ENCODE measurements at regions not wholly inside any gene's neighbourhood (a gene's known extent, or its start where the extent isn't known, plus 50 kb on each side); places are given as distances from the start of the nearest gene placed in this dataset.

DNA sequence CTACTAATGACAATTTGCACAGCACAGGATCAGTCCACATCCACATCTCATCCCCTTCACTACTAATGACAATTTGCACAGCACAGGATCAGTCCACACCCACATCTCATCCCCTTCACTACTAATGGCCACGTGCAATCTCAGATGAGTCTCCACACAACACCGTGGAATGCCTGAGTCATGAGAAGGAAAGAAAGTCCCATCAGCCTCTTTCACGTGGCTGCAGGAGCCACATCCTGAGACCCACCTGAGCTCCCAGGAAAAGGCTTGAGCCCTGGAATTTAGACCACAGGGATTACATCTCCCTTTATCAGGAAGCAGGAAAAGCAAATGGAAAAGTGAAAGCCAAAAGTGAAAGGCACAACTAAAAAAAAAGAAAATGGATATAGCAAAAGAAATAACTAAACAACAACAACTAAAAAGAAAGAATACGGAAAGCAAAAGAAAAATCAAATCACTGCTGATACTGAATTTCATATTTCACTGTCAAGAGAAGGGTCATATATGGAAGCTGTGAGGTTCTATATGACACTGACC, 1300.5 kb downstream of the TMEM121 start:
- peaks cover 35% of the 10 kb centered on the region for H3K27me3 Mint-ChIP-seq (ENCODE audit: low read depth)
- no peak overlapping the region for H3K27ac Mint-ChIP-seq
- no peaks in the 10 kb centered on the region for H3K9me3 Mint-ChIP-seq (ENCODE audit: insufficient read depth)
- ATAC-seq = no peak
- H3K4me3 Mint-ChIP-seq = no peak overlapping the region
- H3K36me3 Mint-ChIP-seq (ENCODE audit: low read depth) = no peaks in the 10 kb centered on the region
- no peak for DNase-seq
- H3K4me1 Mint-ChIP-seq (ENCODE audit: low read depth) = no peaks in the 10 kb centered on the region
- CTCF ChIA-PET = interaction anchor here (2.0 to 2.8 kb wide), 2 partner anchors 37 to 46 kb away, joined by 6 to 13 read pairs; no protein-coding TSS in a partner anchor
- POLR2A ChIA-PET = no interaction called here

DNA sequence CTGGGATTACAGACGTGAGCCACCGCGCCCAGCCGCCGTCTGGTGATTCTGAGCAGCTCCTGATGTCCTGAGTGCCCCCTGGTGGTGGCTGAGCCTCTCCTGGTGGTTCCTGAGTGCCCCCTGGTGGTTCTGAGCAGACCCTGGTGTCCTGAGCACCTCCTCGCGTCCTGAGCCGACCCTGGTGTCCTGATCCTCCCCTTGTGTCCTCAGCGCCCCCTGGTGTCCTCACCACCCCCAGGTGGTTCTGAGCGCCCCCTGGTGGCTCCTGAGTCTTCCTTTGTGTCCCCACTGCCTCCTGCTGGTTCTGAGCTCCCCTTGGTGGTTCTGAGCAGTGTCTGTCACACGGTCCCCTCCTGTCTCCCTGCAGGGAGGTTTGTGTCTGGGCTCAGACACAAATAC, 1304.9 kb downstream of the TMEM121 start:
- ChIA-PET CTCF (interaction anchor here (0.7 to 3.8 kb wide), 39 partner anchors 10 to 414 kb away, joined by 3 to 110 read pairs (median 6); no protein-coding TSS in a partner anchor), POLR2A (interaction anchor here (1.5 kb wide), 1 partner anchor 42 kb away, joined by 3 read pairs; no protein-coding TSS in a partner anchor)
- no peak overlapping the region for H3K27ac Mint-ChIP-seq
- no peak overlapping the region for H3K4me3 Mint-ChIP-seq
- DNase-seq (peak; percentile 70), ATAC-seq (peak; percentile 48)
- no peaks in the 10 kb centered on the region for H3K36me3 Mint-ChIP-seq (ENCODE audit: low read depth)
- H3K4me1 Mint-ChIP-seq (ENCODE audit: low read depth) = no peaks in the 10 kb centered on the region
- H3K27me3 Mint-ChIP-seq (ENCODE audit: low read depth) = peaks cover 39% of the 10 kb centered on the region
- H3K9me3 Mint-ChIP-seq (ENCODE audit: insufficient read depth) = no peaks in the 10 kb centered on the region

DNA sequence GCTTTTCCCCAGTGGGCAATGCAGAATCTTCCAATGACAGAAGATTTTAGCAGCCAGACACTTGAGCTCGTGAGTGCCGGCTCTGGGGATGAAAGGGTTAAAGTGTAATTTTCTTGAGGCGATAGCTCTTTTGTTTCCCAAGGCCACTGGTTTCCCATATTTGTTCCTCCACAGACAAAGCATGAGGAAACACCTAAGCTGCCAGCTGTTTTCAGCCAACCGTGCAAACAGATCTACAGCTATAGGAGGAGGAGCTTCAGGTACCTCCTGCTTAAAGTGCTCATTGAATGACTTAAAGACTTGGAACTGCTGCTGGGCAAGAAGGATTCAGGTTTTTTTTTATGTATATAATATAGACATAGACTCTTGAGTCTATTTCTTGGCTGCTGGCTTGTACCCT, 1311.5 kb downstream of the TMEM121 start:
- Mint-ChIP-seq H3K27ac (no peak overlapping the region), H3K27me3 (ENCODE audit: low read depth) (peaks cover 23% of the 10 kb centered on the region), H3K36me3 (ENCODE audit: low read depth) (no peaks in the 10 kb centered on the region), H3K4me3 (no peak overlapping the region), H3K9me3 (ENCODE audit: insufficient read depth) (no peaks in the 10 kb centered on the region), H3K4me1 (ENCODE audit: low read depth) (peaks cover 3% of the 10 kb centered on the region)
- DNase-seq = no peak
- POLR2A ChIA-PET = no interaction called here
- no peak for ATAC-seq
- CTCF ChIA-PET = interaction anchor here (0.9 to 10.7 kb wide), 5 partner anchors 12 to 119 kb away, joined by 3 to 193 read pairs (median 5); no protein-coding TSS in a partner anchor

- DNase-seq (no peak), ATAC-seq (no peak)
- Mint-ChIP-seq H3K9me3 (ENCODE audit: insufficient read depth) (no peaks in the 10 kb centered on the region), H3K27ac (no peak overlapping the region), H3K4me1 (ENCODE audit: low read depth) (peaks cover 12% of the 10 kb centered on the region), H3K27me3 (ENCODE audit: low read depth) (peaks cover 13% of the 10 kb centered on the region), H3K36me3 (ENCODE audit: low read depth) (no peaks in the 10 kb centered on the region), H3K4me3 (no peak overlapping the region)
- ChIA-PET POLR2A (interaction anchor here (0.8 kb wide), 1 partner anchor 9 kb away, joined by 3 read pairs; no protein-coding TSS in a partner anchor), CTCF (interaction anchor here (0.7 to 10.7 kb wide), 4 partner anchors 7 to 345 kb away, joined by 3 to 193 read pairs (median 60); no protein-coding TSS in a partner anchor)
These were observed 1312.8 kb downstream of the TMEM121 start for GRCh38 chr14:106838991-106839769.

GRCh38 chr14:106840258-106840657, 1313.9 kb downstream of the TMEM121 start:
- CTCF ChIA-PET = interaction anchor here (0.7 to 10.7 kb wide), 8 partner anchors 8 to 346 kb away, joined by 3 to 193 read pairs (median 8); no protein-coding TSS in a partner anchor

GRCh38 chr14:106840991-106841390, 1314.6 kb downstream of the TMEM121 start:
- no peak for DNase-seq
- no peak for ATAC-seq
- ChIA-PET POLR2A (no interaction called here), CTCF (interaction anchor here (0.8 to 10.7 kb wide), 9 partner anchors 9 to 178 kb away, joined by 3 to 193 read pairs (median 6); no protein-coding TSS in a partner anchor)
- H3K27ac Mint-ChIP-seq = no peak overlapping the region
- no peaks in the 10 kb centered on the region for H3K36me3 Mint-ChIP-seq (ENCODE audit: low read depth)
- peaks cover 6% of the 10 kb centered on the region for H3K27me3 Mint-ChIP-seq (ENCODE audit: low read depth)
- peaks cover 23% of the 10 kb centered on the region for H3K4me1 Mint-ChIP-seq (ENCODE audit: low read depth)
- no peak overlapping the region for H3K4me3 Mint-ChIP-seq
- no peaks in the 10 kb centered on the region for H3K9me3 Mint-ChIP-seq (ENCODE audit: insufficient read depth)

More at GRCh38 chr14:106840258-106840657, 1313.9 kb downstream of the TMEM121 start:
- POLR2A ChIA-PET = no interaction called here
- Mint-ChIP-seq H3K27me3 (ENCODE audit: low read depth) (peaks cover 6% of the 10 kb centered on the region), H3K27ac (no peak overlapping the region), H3K4me3 (no peak overlapping the region), H3K36me3 (ENCODE audit: low read depth) (no peaks in the 10 kb centered on the region), H3K4me1 (ENCODE audit: low read depth) (peaks cover 19% of the 10 kb centered on the region), H3K9me3 (ENCODE audit: insufficient read depth) (no peaks in the 10 kb centered on the region)
- ATAC-seq (peak; percentile 38), DNase-seq (peak; percentile 59)

DNA sequence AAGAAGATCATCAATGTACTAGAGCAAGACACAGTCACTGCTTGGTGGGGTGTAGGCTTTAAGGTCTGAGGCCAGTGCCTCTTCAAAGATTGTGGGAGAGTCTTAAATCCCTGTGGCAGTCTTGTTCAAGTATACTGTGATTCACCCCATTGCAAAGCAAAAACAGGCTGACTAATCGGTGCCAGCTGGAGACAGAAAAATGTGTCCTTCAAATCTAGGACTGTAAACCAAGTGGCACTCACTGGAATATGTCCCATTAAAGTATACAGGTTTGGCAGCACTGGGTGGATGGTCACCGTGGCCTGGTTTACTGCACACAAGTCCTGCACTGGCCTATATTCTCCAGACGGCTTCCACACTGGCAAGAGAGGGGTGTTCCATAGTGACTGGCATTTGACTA, 1315.3 kb downstream of the TMEM121 start:
- Mint-ChIP-seq H3K27ac (no peak overlapping the region), H3K36me3 (ENCODE audit: low read depth) (no peaks in the 10 kb centered on the region), H3K4me3 (no peak overlapping the region), H3K27me3 (ENCODE audit: low read depth) (peaks cover 5% of the 10 kb centered on the region), H3K9me3 (ENCODE audit: insufficient read depth) (no peaks in the 10 kb centered on the region), H3K4me1 (ENCODE audit: low read depth) (peaks cover 30% of the 10 kb centered on the region)
- ChIA-PET CTCF (interaction anchor here (0.8 to 10.7 kb wide), 8 partner anchors 10 to 179 kb away, joined by 3 to 193 read pairs (median 6); no protein-coding TSS in a partner anchor), POLR2A (no interaction called here)
- DNase-seq (no peak), ATAC-seq (no peak)

GRCh38 chr14:106842687-106843086, 1316.3 kb downstream of the TMEM121 start:
- Mint-ChIP-seq H3K4me3 (no peak overlapping the region), H3K27me3 (ENCODE audit: low read depth) (peaks cover 6% of the 10 kb centered on the region), H3K9me3 (ENCODE audit: insufficient read depth) (no peaks in the 10 kb centered on the region), H3K36me3 (ENCODE audit: low read depth) (no peaks in the 10 kb centered on the region), H3K4me1 (ENCODE audit: low read depth) (peaks cover 30% of the 10 kb centered on the region), H3K27ac (no peak overlapping the region)
- ATAC-seq (no peak), DNase-seq (no peak)
- CTCF ChIA-PET = interaction anchor here (1.2 to 10.7 kb wide), 4 partner anchors 11 to 52 kb away, joined by 4 to 193 read pairs (median 58); no protein-coding TSS in a partner anchor
- POLR2A ChIA-PET = no interaction called here

GRCh38 chr14:106843386-106843785, 1317.0 kb downstream of the TMEM121 start:
- POLR2A ChIA-PET = no interaction called here
- no peaks in the 10 kb centered on the region for H3K36me3 Mint-ChIP-seq (ENCODE audit: low read depth)

GRCh38 chr14:106843951-106844483, 1317.6 kb downstream of the TMEM121 start:
- no peaks in the 10 kb centered on the region for H3K36me3 Mint-ChIP-seq (ENCODE audit: low read depth)
- DNase-seq (peak; percentile 55), ATAC-seq (peak; percentile 31)
- H3K27ac Mint-ChIP-seq = peak overlapping the region; percentile 86
- H3K27me3 Mint-ChIP-seq (ENCODE audit: low read depth) = peaks cover 9% of the 10 kb centered on the region
- H3K4me3 Mint-ChIP-seq = peak overlapping the region; percentile 89
- CTCF ChIA-PET = interaction anchor here (1.0 to 10.7 kb wide), 8 partner anchors 12 to 152 kb away, joined by 3 to 193 read pairs (median 6); no protein-coding TSS in a partner anchor
- POLR2A ChIA-PET = interaction anchor here (1.3 kb wide), 1 partner anchor 28 kb away, joined by 4 read pairs; no protein-coding TSS in a partner anchor
- H3K4me1 Mint-ChIP-seq (ENCODE audit: low read depth) = peaks cover 35% of the 10 kb centered on the region
- H3K9me3 Mint-ChIP-seq (ENCODE audit: insufficient read depth) = no peaks in the 10 kb centered on the region

More at GRCh38 chr14:106843386-106843785, 1317.0 kb downstream of the TMEM121 start:
- DNase-seq (no peak), ATAC-seq (no peak)
- H3K4me1 Mint-ChIP-seq (ENCODE audit: low read depth) = peaks cover 34% of the 10 kb centered on the region
- peaks cover 9% of the 10 kb centered on the region for H3K27me3 Mint-ChIP-seq (ENCODE audit: low read depth)
- H3K4me3 Mint-ChIP-seq = peak overlapping the region; percentile 89
- H3K9me3 Mint-ChIP-seq (ENCODE audit: insufficient read depth) = no peaks in the 10 kb centered on the region
- H3K27ac Mint-ChIP-seq = peak overlapping the region; percentile 33
- CTCF ChIA-PET = interaction anchor here (1.0 to 10.7 kb wide), 8 partner anchors 11 to 152 kb away, joined by 3 to 193 read pairs (median 6); no protein-coding TSS in a partner anchor

DNA sequence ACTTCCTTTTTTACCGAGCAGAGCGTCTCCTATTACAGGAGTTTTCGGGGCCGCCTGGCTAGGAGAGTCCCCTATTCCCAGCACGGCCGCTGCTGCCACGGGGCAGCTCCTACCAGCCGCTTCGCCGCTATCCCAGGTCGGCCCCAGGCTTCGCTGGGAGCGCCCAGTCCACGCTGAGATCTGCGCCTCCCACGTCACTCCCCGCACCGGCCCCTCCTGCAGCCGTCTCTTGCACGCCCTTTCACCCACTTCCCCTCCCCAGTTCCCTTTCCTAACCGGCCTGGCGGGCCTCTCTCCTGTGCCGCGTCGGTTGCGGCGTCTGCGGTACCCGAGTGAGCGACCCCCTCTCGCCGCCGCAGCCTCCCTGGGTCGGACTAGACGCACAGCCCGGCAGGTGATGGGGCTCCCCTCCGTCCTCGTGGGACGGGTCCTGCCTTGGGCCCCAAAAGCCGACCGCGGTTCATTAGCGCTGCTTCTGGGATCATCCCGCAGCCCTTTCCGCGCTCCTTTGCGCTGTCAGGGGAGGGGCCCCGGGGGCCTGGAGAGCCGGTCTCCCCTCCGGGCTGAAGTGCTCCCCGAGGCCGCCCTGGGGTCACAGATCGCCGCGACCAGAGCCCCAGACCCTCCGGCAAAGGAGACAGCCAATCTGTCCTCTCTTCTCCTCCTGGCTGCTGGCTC, 1318.4 kb downstream of the TMEM121 start:
- H3K4me3 Mint-ChIP-seq = peak overlapping the region; percentile 89
- no peaks in the 10 kb centered on the region for H3K36me3 Mint-ChIP-seq (ENCODE audit: low read depth)
- no peaks in the 10 kb centered on the region for H3K9me3 Mint-ChIP-seq (ENCODE audit: insufficient read depth)
- peaks cover 9% of the 10 kb centered on the region for H3K27me3 Mint-ChIP-seq (ENCODE audit: low read depth)
- ATAC-seq (peak; percentile 77), DNase-seq (peak; percentile 70)
- ChIA-PET CTCF (interaction anchor here (0.6 to 10.7 kb wide), 9 partner anchors 9 to 153 kb away, joined by 3 to 193 read pairs (median 8); no protein-coding TSS in a partner anchor), POLR2A (interaction anchor here (1.3 kb wide), 1 partner anchor 28 kb away, joined by 4 read pairs; no protein-coding TSS in a partner anchor)
- H3K27ac Mint-ChIP-seq = peak overlapping the region; percentile 86
- peaks cover 35% of the 10 kb centered on the region for H3K4me1 Mint-ChIP-seq (ENCODE audit: low read depth)

All from activated CD8-positive, alpha-beta T cell treated with anti-CD3 and anti-CD28 coated beads, Interleukin-2, amount 10 ng/mL, durations not matched to agents 7 days and 5 days (primary cell).